ENCODE measurements at regions not wholly inside any gene's neighbourhood (a gene's known extent, or its start where the extent isn't known, plus 50 kb on each side); places are given as distances from the start of the nearest gene placed in this dataset.

DNA sequence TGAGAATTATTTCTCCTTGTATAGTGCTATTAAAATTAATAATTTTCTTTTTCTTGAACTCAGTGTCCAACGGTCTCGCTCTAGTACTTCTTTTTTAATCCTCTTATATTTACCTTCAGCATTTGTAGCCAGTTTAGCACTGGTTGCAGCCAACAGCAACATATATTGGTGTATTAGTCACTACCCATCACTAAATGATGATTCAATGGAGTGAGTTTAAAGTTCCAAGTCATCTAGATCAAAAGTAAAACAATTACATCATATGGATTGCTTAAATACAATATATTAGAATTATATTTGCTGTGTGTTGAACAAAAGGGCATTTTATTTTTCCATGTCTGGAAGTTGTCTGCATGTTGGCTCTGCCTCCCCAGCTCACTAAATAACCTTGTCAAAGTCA, 591.8 kb downstream of the ADGRL2 start:
- TF ChIP-seq CTCF (IDR thresholded peaks at IDR 0.05; ENCODE audit: low read depth, low read length) = no peak
- TF ChIP-seq POLR2A (IDR thresholded peaks at IDR 0.05; ENCODE audit: extremely low read depth, insufficient read length) = no peak
- TF ChIP-seq, protein P1, sequence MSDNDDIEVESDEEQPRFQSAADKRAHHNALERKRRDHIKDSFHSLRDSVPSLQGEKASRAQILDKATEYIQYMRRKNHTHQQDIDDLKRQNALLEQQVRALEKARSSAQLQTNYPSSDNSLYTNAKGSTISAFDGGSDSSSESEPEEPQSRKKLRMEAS (IDR thresholded peaks at IDR 0.05; ENCODE audit: low read depth, low read length) = no peak
- TF ChIP-seq MYC (IDR thresholded peaks at IDR 0.05; ENCODE audit: low read depth, low read length) = no peak

Data from NB4 (cell line).